Thoracic aorta (tissue), 2 donors: ENCODE measurements at regions not wholly inside any gene's neighbourhood (a gene's known extent, or its start where the extent isn't known, plus 50 kb on each side); places are given as distances from the start of the nearest gene placed in this dataset.

Source experiments
- ATAC-seq: fragments of 150-250 bp; one replicate; pipeline ENCODE4 v1.8.0; 2017; ENCODE audit warnings: low read depth; ENCODE audit not compliant: insufficient number of reproducible peaks, low FRiP score
- DNase-seq: peaks from one replicate; pipeline ENCODE4 v3.0.0-alpha.2; 2020; ENCODE audit warnings: low spot score
- H3K27ac ChIP-seq, 2 donors: fragments of 200-600 bp; sonication (generic); 1 replicate in 1 of 2; 2 replicates in 1 of 2; pipeline ENCODE4 v1.5.1; 2016; ENCODE audit warnings: mild to moderate bottlenecking in 2 of 2, moderate library complexity in 2 of 2
- H3K27me3 ChIP-seq: fragments of 200-600 bp; sonication (generic); replicated peaks from 2 replicates; pipeline ENCODE4 v1.6.0; 2016; ENCODE audit warnings: mild to moderate bottlenecking; ENCODE audit not compliant: insufficient read depth
- H3K36me3 ChIP-seq: fragments of 200-600 bp; sonication (generic); one replicate; pipeline ENCODE4 v1.5.1; 2016
- H3K4me1 ChIP-seq, 2 donors: fragments of 200-600 bp; sonication (generic); 1 replicate in 1 of 2; 2 replicates in 1 of 2; pipeline versions ENCODE4 v1.5.1 to v1.6.0; 2016; ENCODE audit warnings: low read depth in 2 of 2, mild to moderate bottlenecking in 1 of 2; ENCODE audit not compliant: control insufficient read depth in 1 of 2
- H3K4me3 ChIP-seq: fragments of 200-600 bp; sonication (generic); 2 replicates; pipeline ENCODE4 v1.5.1; 2016; ENCODE audit warnings: mild to moderate bottlenecking
- H3K9me3 ChIP-seq: fragments of 200-600 bp; sonication (generic); 2 replicates; pipeline ENCODE4 v1.5.1; 2016
- TF ChIP-seq, protein P1 (sequence below): fragments of 200-600 bp; sonication (generic); IDR thresholded peaks from one replicate; pipeline ENCODE4 v1.5.1; 2019; ENCODE audit warnings: antibody characterized with exemption

DNA sequence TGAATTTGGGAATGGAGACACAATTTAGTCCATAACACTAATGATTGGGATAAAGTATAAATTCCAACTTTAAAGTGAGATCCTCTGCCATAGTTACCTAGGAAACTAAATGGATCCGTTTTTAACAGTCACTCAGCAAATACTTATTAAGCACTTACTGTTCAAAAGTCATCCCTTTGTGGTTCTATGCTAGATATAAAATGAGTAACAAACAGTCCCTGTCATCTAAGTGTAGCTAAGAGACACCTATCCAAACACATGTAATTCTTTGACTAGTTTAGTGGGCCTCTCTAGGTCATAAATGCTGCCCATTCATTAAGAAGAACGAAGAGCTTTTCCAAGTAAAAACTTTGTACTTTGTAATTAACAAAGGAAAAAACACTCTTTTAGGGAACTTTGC is 244.2 kb upstream of the CDIN1 start:
- peaks cover 0 to 7% of the 10 kb centered on the region in 2 donors for H3K4me1 ChIP-seq
- no peak overlapping the region for H3K4me3 ChIP-seq
- H3K9me3 ChIP-seq, result no peaks in the 10 kb centered on the region
- no peaks in the 10 kb centered on the region for H3K27me3 ChIP-seq
- TF ChIP-seq, protein P1, sequence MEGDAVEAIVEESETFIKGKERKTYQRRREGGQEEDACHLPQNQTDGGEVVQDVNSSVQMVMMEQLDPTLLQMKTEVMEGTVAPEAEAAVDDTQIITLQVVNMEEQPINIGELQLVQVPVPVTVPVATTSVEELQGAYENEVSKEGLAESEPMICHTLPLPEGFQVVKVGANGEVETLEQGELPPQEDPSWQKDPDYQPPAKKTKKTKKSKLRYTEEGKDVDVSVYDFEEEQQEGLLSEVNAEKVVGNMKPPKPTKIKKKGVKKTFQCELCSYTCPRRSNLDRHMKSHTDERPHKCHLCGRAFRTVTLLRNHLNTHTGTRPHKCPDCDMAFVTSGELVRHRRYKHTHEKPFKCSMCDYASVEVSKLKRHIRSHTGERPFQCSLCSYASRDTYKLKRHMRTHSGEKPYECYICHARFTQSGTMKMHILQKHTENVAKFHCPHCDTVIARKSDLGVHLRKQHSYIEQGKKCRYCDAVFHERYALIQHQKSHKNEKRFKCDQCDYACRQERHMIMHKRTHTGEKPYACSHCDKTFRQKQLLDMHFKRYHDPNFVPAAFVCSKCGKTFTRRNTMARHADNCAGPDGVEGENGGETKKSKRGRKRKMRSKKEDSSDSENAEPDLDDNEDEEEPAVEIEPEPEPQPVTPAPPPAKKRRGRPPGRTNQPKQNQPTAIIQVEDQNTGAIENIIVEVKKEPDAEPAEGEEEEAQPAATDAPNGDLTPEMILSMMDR, result no peak
- H3K36me3 ChIP-seq, result no peaks in the 10 kb centered on the region
- H3K27ac ChIP-seq, result no peak overlapping the region
- DNase-seq (no peak), ATAC-seq (no peak)

DNA sequence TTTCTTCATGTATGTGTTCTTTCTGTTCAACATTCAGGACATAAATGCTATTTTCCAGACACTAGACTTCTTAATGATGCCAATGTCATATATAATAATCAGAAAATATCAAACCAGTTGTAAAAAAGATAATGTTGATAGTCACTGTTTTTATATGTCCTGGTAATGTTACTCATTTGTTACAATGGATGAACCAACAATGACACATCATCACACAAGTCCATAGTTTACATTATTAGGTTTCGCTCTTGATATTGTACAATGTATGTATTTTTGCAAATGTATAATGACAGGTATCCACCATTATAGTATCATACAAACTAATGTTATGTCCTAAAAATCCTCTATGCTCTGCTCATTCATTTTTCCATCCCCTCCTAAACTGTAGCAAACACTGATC is 243.8 kb upstream of the CDIN1 start:
- H3K4me1 ChIP-seq, result peaks cover 0 to 4% of the 10 kb centered on the region in 2 donors
- no peaks in the 10 kb centered on the region for H3K9me3 ChIP-seq
- H3K27ac ChIP-seq, result no peak overlapping the region
- ATAC-seq, result no peak
- DNase-seq, result no peak
- H3K4me3 ChIP-seq, result no peak overlapping the region
- H3K27me3 ChIP-seq, result no peaks in the 10 kb centered on the region
- TF ChIP-seq, protein P1, result no peak
- H3K36me3 ChIP-seq, result no peaks in the 10 kb centered on the region

DNA sequence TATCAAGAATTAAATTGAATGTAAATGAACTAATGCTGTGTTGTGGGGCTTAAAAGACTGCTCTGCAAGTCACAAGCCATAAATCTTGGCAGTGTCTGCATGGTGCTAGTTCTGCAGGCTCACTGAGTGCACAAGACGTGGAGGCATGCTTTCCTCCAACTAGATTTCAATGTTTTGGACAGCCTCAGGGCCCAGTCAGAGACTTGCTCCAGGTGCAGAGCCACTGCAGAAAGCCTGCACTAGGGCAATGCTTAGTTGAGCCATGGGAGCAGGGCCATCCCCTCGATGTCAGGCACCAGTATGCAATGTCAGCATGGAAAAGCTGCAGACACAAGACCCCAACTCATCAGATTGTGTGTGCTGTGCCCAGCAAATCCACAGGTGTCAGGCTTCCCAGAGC is 234.5 kb upstream of the CDIN1 start:
- Histone ChIP-seq H3K4me3 (no peak overlapping the region), H3K9me3 (no peaks in the 10 kb centered on the region), H3K27ac (no peak overlapping the region), H3K27me3 (no peaks in the 10 kb centered on the region), H3K36me3 (no peaks in the 10 kb centered on the region), H3K4me1 (no peaks in the 10 kb centered on the region)
- TF ChIP-seq, protein P1, result no peak
- ATAC-seq (no peak), DNase-seq (no peak)

DNA sequence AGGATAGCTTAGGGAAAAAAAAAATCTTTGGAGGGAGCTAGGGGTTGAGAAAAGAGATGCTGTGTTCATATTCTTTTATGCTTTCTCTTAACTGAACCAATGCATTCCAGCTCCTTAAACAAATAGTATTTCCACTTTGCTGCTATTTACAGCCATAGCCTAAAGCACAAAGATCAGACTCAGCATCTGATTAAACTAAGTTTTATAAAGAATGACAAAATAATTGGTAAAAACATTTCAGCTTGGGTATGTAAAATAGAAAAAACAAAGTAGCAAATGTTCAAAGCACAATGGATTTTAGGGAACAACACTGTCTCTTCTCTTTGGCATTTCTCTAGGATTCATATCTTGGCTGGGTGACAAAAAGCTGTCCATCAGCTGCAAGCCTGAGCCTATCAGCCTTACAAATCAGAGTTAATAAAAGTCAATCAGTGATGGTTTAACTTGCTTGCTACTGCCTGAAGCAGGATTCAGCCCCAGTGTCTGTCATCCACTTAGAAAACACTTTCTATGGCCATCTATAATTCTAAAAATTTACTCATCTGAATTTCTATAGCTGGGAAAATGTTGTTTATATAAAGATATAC is 232.1 kb upstream of the CDIN1 start:
- Histone ChIP-seq H3K27ac (no peak overlapping the region), H3K9me3 (no peaks in the 10 kb centered on the region), H3K4me1 (no peaks in the 10 kb centered on the region), H3K36me3 (no peaks in the 10 kb centered on the region), H3K4me3 (no peak overlapping the region), H3K27me3 (no peaks in the 10 kb centered on the region)
- ATAC-seq (no peak), DNase-seq (no peak)
- TF ChIP-seq, protein P1, result no peak

DNA sequence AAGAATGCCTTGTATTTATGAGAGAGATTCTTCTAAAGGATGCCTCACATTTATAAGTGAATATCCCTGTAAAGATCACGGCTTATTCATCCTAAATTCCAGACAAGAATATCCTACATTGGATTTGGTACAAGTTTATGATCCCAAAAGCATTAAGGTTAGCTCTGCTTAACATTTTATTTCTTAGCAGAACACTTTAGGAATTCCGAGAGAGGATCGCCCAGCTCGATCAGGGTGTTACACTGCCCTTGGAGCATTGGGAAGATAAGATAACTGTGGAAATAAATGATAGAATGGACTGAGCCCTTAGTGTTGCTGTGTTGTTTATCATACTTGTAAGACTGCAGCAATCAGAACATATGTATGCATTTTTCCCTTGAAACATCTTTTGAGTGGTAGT is 223.0 kb upstream of the CDIN1 start:
- no peak overlapping the region for H3K4me3 ChIP-seq
- H3K9me3 ChIP-seq, result no peaks in the 10 kb centered on the region
- DNase-seq, result no peak
- TF ChIP-seq, protein P1, result no peak
- ATAC-seq, result no peak
- no peaks in the 10 kb centered on the region for H3K27me3 ChIP-seq
- H3K4me1 ChIP-seq, result peaks cover 16 to 31% of the 10 kb centered on the region in 2 donors
- peak overlapping the region; percentile 82 to 87 for H3K27ac ChIP-seq
- no peaks in the 10 kb centered on the region for H3K36me3 ChIP-seq
